ENCODE measurements at regions not wholly inside any gene's neighbourhood (a gene's known extent, or its start where the extent isn't known, plus 50 kb on each side); places are given as distances from the start of the nearest gene placed in this dataset.

DNA sequence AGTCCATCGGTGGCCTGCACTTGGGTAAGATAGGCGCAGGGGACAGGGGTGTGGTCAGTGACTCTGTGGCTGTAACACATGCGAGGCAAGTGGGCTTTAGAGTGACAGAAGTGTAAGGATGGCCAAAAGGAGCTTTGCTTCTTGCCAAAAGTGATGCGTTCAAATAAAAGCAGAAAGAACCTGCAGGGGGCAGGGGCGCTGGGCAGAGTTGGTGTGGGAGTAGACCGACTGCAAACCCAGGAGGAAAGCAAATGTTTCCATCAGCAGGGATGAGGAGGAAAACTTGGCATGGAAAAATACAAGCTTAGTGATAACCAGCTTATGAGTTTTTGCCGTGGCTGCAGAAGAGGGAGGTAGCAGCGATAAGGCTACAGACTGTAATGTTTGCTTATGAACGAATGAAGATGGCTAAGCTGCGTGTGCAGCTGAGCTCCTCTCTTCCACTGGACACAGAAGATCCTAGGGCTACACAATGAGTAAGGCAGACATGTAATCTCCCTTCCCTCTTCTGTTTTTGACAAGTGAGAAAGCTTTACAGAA is 149.4 kb downstream of the WNT5A start:
- no peak overlapping the region for H3K4me3 Mint-ChIP-seq
- H3K36me3 Mint-ChIP-seq (ENCODE audit: low read depth), result no peaks in the 10 kb centered on the region

GRCh38 chr3:55333923-55334322 is 153.2 kb downstream of the WNT5A start:
- DNase-seq, result no peak
- Mint-ChIP-seq H3K4me3 (no peak overlapping the region), H3K36me3 (ENCODE audit: low read depth) (no peaks in the 10 kb centered on the region), H3K4me1 (ENCODE audit: low read depth) (no peaks in the 10 kb centered on the region), H3K27ac (no peak overlapping the region), H3K27me3 (ENCODE audit: low read depth) (no peaks in the 10 kb centered on the region), H3K9me3 (ENCODE audit: insufficient read depth) (peaks cover 3% of the 10 kb centered on the region)
- ATAC-seq, result no peak
- ChIA-PET CTCF (interaction anchor here (0.6 kb wide), 1 partner anchor 16 kb away, joined by 3 read pairs; no protein-coding TSS in a partner anchor), POLR2A (no interaction called here)

More for the DNA sequence above, 149.4 kb downstream of the WNT5A start:
- Mint-ChIP-seq H3K9me3 (ENCODE audit: insufficient read depth) (no peaks in the 10 kb centered on the region), H3K4me1 (ENCODE audit: low read depth) (no peaks in the 10 kb centered on the region), H3K27ac (no peak overlapping the region), H3K27me3 (ENCODE audit: low read depth) (no peaks in the 10 kb centered on the region)
- ATAC-seq (no peak), DNase-seq (no peak)
- ChIA-PET CTCF (no interaction called here), POLR2A (no interaction called here)

GRCh38 chr3:55333046-55333445 is 154.1 kb downstream of the WNT5A start:
- no peaks in the 10 kb centered on the region for H3K27me3 Mint-ChIP-seq (ENCODE audit: low read depth)
- POLR2A ChIA-PET, result no interaction called here
- DNase-seq (no peak), ATAC-seq (no peak)
- CTCF ChIA-PET, result no interaction called here
- H3K4me3 Mint-ChIP-seq, result no peak overlapping the region
- H3K36me3 Mint-ChIP-seq (ENCODE audit: low read depth), result no peaks in the 10 kb centered on the region
- no peak overlapping the region for H3K27ac Mint-ChIP-seq
- H3K4me1 Mint-ChIP-seq (ENCODE audit: low read depth), result no peaks in the 10 kb centered on the region
- H3K9me3 Mint-ChIP-seq (ENCODE audit: insufficient read depth), result peaks cover 3% of the 10 kb centered on the region

- Mint-ChIP-seq H3K27ac (no peak overlapping the region), H3K9me3 (ENCODE audit: insufficient read depth) (peaks cover 3% of the 10 kb centered on the region), H3K4me3 (no peak overlapping the region), H3K27me3 (ENCODE audit: low read depth) (no peaks in the 10 kb centered on the region), H3K4me1 (ENCODE audit: low read depth) (no peaks in the 10 kb centered on the region), H3K36me3 (ENCODE audit: low read depth) (no peaks in the 10 kb centered on the region)
- no peak for ATAC-seq
- ChIA-PET CTCF (no interaction called here), POLR2A (no interaction called here)
- DNase-seq, result no peak
Measured at GRCh38 chr3:55332176-55332575, 154.9 kb downstream of the WNT5A start.

DNA sequence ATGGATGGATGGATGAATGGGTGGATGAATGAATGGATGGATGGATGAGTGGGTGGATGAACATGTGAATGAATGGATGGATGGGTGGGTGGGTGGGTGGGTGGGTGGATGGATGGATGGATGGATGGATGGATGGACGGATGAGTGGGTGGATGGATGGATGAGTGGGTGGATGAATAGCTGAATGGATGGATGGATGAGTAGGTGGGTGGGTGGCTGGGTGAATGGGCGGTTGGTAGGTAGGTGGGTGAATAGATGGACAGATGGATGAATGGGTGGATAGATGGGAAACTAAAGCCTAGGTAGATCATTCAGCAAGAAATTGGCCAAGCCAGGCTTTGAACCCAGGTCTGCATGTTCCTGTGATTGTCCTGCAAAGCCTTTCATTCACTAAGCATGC is 155.6 kb downstream of the WNT5A start:
- H3K4me1 Mint-ChIP-seq (ENCODE audit: low read depth), result no peaks in the 10 kb centered on the region
- POLR2A ChIA-PET, result no interaction called here
- H3K9me3 Mint-ChIP-seq (ENCODE audit: insufficient read depth), result peaks cover 3% of the 10 kb centered on the region
- CTCF ChIA-PET, result no interaction called here
- no peak for DNase-seq
- H3K4me3 Mint-ChIP-seq, result no peak overlapping the region
- H3K36me3 Mint-ChIP-seq (ENCODE audit: low read depth), result no peaks in the 10 kb centered on the region
- H3K27ac Mint-ChIP-seq, result no peak overlapping the region
- ATAC-seq, result no peak
- no peaks in the 10 kb centered on the region for H3K27me3 Mint-ChIP-seq (ENCODE audit: low read depth)

GRCh38 chr3:55330756-55331155 is 156.3 kb downstream of the WNT5A start:
- CTCF ChIA-PET, result no interaction called here
- Mint-ChIP-seq H3K4me3 (no peak overlapping the region), H3K4me1 (ENCODE audit: low read depth) (no peaks in the 10 kb centered on the region), H3K36me3 (ENCODE audit: low read depth) (no peaks in the 10 kb centered on the region), H3K9me3 (ENCODE audit: insufficient read depth) (peaks cover 3% of the 10 kb centered on the region), H3K27me3 (ENCODE audit: low read depth) (no peaks in the 10 kb centered on the region), H3K27ac (no peak overlapping the region)
- POLR2A ChIA-PET, result no interaction called here
- ATAC-seq (no peak), DNase-seq (no peak)

GRCh38 chr3:55330355-55330754 is 156.8 kb downstream of the WNT5A start:
- no peak for ATAC-seq
- CTCF ChIA-PET, result no interaction called here
- H3K9me3 Mint-ChIP-seq (ENCODE audit: insufficient read depth), result peaks cover 3% of the 10 kb centered on the region

GRCh38 chr3:55329849-55330248 is 157.3 kb downstream of the WNT5A start:
- H3K27me3 Mint-ChIP-seq (ENCODE audit: low read depth), result no peaks in the 10 kb centered on the region
- no peak overlapping the region for H3K4me3 Mint-ChIP-seq
- ChIA-PET CTCF (no interaction called here), POLR2A (no interaction called here)
- no peaks in the 10 kb centered on the region for H3K4me1 Mint-ChIP-seq (ENCODE audit: low read depth)
- ATAC-seq (no peak), DNase-seq (no peak)
- no peak overlapping the region for H3K27ac Mint-ChIP-seq
- peaks cover 3% of the 10 kb centered on the region for H3K9me3 Mint-ChIP-seq (ENCODE audit: insufficient read depth)
- H3K36me3 Mint-ChIP-seq (ENCODE audit: low read depth), result no peaks in the 10 kb centered on the region

More at GRCh38 chr3:55330355-55330754, 156.8 kb downstream of the WNT5A start:
- no peaks in the 10 kb centered on the region for H3K4me1 Mint-ChIP-seq (ENCODE audit: low read depth)
- H3K27ac Mint-ChIP-seq, result no peak overlapping the region
- H3K27me3 Mint-ChIP-seq (ENCODE audit: low read depth), result no peaks in the 10 kb centered on the region
- H3K4me3 Mint-ChIP-seq, result no peak overlapping the region
- POLR2A ChIA-PET, result no interaction called here
- no peak for DNase-seq
- H3K36me3 Mint-ChIP-seq (ENCODE audit: low read depth), result no peaks in the 10 kb centered on the region

- no peaks in the 10 kb centered on the region for H3K4me1 Mint-ChIP-seq (ENCODE audit: low read depth)
- peaks cover 1% of the 10 kb centered on the region for H3K9me3 Mint-ChIP-seq (ENCODE audit: insufficient read depth)
- POLR2A ChIA-PET, result no interaction called here
- ATAC-seq, result no peak
- H3K4me3 Mint-ChIP-seq, result no peak overlapping the region
- no peak for DNase-seq
- CTCF ChIA-PET, result no interaction called here
- no peaks in the 10 kb centered on the region for H3K27me3 Mint-ChIP-seq (ENCODE audit: low read depth)
- H3K36me3 Mint-ChIP-seq (ENCODE audit: low read depth), result no peaks in the 10 kb centered on the region
- no peak overlapping the region for H3K27ac Mint-ChIP-seq
Measured at GRCh38 chr3:55327131-55327920, 159.8 kb downstream of the WNT5A start.

GRCh38 chr3:55322638-55323037 is 164.5 kb downstream of the WNT5A start:
- CTCF ChIA-PET, result no interaction called here
- POLR2A ChIA-PET, result no interaction called here
- Mint-ChIP-seq H3K9me3 (ENCODE audit: insufficient read depth) (no peaks in the 10 kb centered on the region), H3K27ac (no peak overlapping the region), H3K27me3 (ENCODE audit: low read depth) (no peaks in the 10 kb centered on the region), H3K36me3 (ENCODE audit: low read depth) (no peaks in the 10 kb centered on the region), H3K4me1 (ENCODE audit: low read depth) (no peaks in the 10 kb centered on the region), H3K4me3 (no peak overlapping the region)
- ATAC-seq, result no peak
- no peak for DNase-seq

DNA sequence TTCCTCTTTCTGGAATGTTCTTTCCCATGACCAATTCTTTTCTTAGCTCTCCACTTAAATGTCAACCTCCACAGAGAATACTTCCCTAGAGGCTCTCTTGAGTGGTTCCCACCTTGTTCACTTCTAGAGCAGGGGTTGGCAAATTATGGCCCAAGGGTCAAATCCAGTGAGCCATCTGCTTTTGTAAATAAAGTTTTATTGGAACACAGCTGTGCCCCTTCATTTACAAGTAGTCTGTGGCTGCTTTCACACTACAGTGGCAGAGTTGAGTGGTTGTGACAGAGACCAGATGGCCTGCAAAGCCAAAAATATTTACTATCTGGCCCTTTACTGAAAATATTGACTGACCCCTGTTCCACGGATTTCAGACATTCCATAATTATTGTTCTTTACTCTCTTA is 166.2 kb downstream of the WNT5A start:
- Mint-ChIP-seq H3K4me1 (ENCODE audit: low read depth) (no peaks in the 10 kb centered on the region), H3K36me3 (ENCODE audit: low read depth) (no peaks in the 10 kb centered on the region), H3K9me3 (ENCODE audit: insufficient read depth) (no peaks in the 10 kb centered on the region), H3K4me3 (no peak overlapping the region), H3K27me3 (ENCODE audit: low read depth) (no peaks in the 10 kb centered on the region), H3K27ac (no peak overlapping the region)
- ChIA-PET CTCF (no interaction called here), POLR2A (no interaction called here)
- no peak for DNase-seq
- ATAC-seq, result no peak

DNA sequence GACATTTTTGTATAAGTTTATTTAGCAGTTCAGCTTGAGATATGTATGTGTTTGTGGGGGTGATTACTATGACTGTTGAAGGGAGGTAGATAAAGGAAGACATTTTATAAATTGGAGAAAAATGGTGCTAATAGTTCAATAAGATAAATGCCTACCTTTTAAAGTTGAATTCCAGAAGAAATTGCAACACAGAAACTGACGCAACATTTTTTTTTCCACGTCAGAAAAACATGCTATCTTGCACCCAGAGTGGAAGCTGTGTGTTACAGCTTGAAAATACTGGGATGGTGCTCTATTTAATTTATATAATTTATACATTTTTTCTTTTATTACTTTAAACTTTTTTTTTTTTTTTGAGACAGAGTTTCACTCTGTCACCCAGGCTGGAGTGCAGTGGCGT is 171.7 kb downstream of the WNT5A start:
- H3K27ac Mint-ChIP-seq, result no peak overlapping the region
- no peaks in the 10 kb centered on the region for H3K9me3 Mint-ChIP-seq (ENCODE audit: insufficient read depth)
- no peak for ATAC-seq
- POLR2A ChIA-PET, result no interaction called here
- H3K4me1 Mint-ChIP-seq (ENCODE audit: low read depth), result no peaks in the 10 kb centered on the region
- H3K27me3 Mint-ChIP-seq (ENCODE audit: low read depth), result no peaks in the 10 kb centered on the region
- no peaks in the 10 kb centered on the region for H3K36me3 Mint-ChIP-seq (ENCODE audit: low read depth)
- H3K4me3 Mint-ChIP-seq, result no peak overlapping the region
- no peak for DNase-seq
- CTCF ChIA-PET, result interaction anchor here (0.6 kb wide), 1 partner anchor 1156 kb away, joined by 4 read pairs; no protein-coding TSS in a partner anchor

GRCh38 chr3:55313666-55314065 is 173.4 kb downstream of the WNT5A start:
- no peaks in the 10 kb centered on the region for H3K36me3 Mint-ChIP-seq (ENCODE audit: low read depth)
- ChIA-PET CTCF (no interaction called here), POLR2A (no interaction called here)
- no peak for ATAC-seq
- no peak for DNase-seq
- no peak overlapping the region for H3K4me3 Mint-ChIP-seq
- H3K4me1 Mint-ChIP-seq (ENCODE audit: low read depth), result no peaks in the 10 kb centered on the region
- no peak overlapping the region for H3K27ac Mint-ChIP-seq
- no peaks in the 10 kb centered on the region for H3K9me3 Mint-ChIP-seq (ENCODE audit: insufficient read depth)
- H3K27me3 Mint-ChIP-seq (ENCODE audit: low read depth), result no peaks in the 10 kb centered on the region
